ENCODE measurements at regions not wholly inside any gene's neighbourhood (a gene's known extent, or its start where the extent isn't known, plus 50 kb on each side); places are given as distances from the start of the nearest gene placed in this dataset.
"Not testable (repeated sequence)": the region's sequence is repeated elsewhere in the genome, so short reads cannot be mapped to it uniquely, and the experiment has no call there.

- DNase-seq, result no peak
Observed at GRCh38 chr10:44168478-44168877, 216.4 kb downstream of the CXCL12 start.

- DNase-seq, result no peak
Observed at GRCh38 chr10:44167752-44168151, 217.1 kb downstream of the CXCL12 start.

GRCh38 chr10:44166441-44166840 is 218.5 kb downstream of the CXCL12 start:
- no peak for DNase-seq

- DNase-seq, result no peak
Observed at GRCh38 chr10:44164251-44164956, 220.5 kb downstream of the CXCL12 start.

GRCh38 chr10:44161184-44161583 is 223.7 kb downstream of the CXCL12 start:
- DNase-seq, result no peak

- DNase-seq, result no peak
Observed at GRCh38 chr10:44157574-44157973, 227.3 kb downstream of the CXCL12 start.

GRCh38 chr10:44154956-44155355 is 229.9 kb downstream of the CXCL12 start:
- DNase-seq, result no peak

- no peak for DNase-seq
Observed at GRCh38 chr10:44153918-44154670, 230.8 kb downstream of the CXCL12 start.

GRCh38 chr10:44143556-44143955 is 241.3 kb downstream of the CXCL12 start:
- DNase-seq, result no peak

- DNase-seq, result no peak
Observed at GRCh38 chr10:44132361-44133289, 252.3 kb downstream of the CXCL12 start.

- DNase-seq, result no peak
Observed at GRCh38 chr10:44126291-44126717, 258.6 kb downstream of the CXCL12 start.

- no peak for DNase-seq
Observed at GRCh38 chr10:44125879-44126278, 259.0 kb downstream of the CXCL12 start.

GRCh38 chr10:44118500-44118899 is 266.4 kb downstream of the CXCL12 start:
- no peak for DNase-seq

GRCh38 chr10:44116474-44116873 is 268.4 kb downstream of the CXCL12 start:
- DNase-seq, result no peak

GRCh38 chr10:44115516-44115915 is 269.4 kb downstream of the CXCL12 start:
- no peak for DNase-seq

GRCh38 chr10:44114441-44114840 is 270.5 kb downstream of the CXCL12 start:
- DNase-seq, result no peak

- DNase-seq, result not testable (repeated sequence)
Observed at GRCh38 chr10:44112280-44112679, 272.6 kb downstream of the CXCL12 start.

- DNase-seq, result no peak
Observed at GRCh38 chr10:44105696-44106095, 279.2 kb downstream of the CXCL12 start.

GRCh38 chr10:44102726-44103255 is 282.1 kb downstream of the CXCL12 start:
- no peak for DNase-seq

- DNase-seq, result no peak
Observed at GRCh38 chr10:44101082-44101481, 283.8 kb downstream of the CXCL12 start.

GRCh38 chr10:44099511-44099910 is 285.4 kb downstream of the CXCL12 start:
- DNase-seq, result no peak

GRCh38 chr10:44096217-44096616 is 288.7 kb downstream of the CXCL12 start:
- DNase-seq, result not testable (repeated sequence)

GRCh38 chr10:44089671-44090070 is 295.2 kb downstream of the CXCL12 start:
- no peak for DNase-seq

Measured in inflammatory macrophage treated with lipopolysaccharide for 4 hours (primary cell).